ENCODE measurements at regions not wholly inside any gene's neighbourhood (a gene's known extent, or its start where the extent isn't known, plus 50 kb on each side); places are given as distances from the start of the nearest gene placed in this dataset.

GRCh38 chr11:88448131-88448670 is 110.7 kb upstream of the CTSC start:
- no peak for DNase-seq (ENCODE audit: low read depth)
- TF ChIP-seq, protein P1, sequence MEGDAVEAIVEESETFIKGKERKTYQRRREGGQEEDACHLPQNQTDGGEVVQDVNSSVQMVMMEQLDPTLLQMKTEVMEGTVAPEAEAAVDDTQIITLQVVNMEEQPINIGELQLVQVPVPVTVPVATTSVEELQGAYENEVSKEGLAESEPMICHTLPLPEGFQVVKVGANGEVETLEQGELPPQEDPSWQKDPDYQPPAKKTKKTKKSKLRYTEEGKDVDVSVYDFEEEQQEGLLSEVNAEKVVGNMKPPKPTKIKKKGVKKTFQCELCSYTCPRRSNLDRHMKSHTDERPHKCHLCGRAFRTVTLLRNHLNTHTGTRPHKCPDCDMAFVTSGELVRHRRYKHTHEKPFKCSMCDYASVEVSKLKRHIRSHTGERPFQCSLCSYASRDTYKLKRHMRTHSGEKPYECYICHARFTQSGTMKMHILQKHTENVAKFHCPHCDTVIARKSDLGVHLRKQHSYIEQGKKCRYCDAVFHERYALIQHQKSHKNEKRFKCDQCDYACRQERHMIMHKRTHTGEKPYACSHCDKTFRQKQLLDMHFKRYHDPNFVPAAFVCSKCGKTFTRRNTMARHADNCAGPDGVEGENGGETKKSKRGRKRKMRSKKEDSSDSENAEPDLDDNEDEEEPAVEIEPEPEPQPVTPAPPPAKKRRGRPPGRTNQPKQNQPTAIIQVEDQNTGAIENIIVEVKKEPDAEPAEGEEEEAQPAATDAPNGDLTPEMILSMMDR (IDR thresholded peaks at IDR 0.05; ENCODE audit: low read depth, low read length, missing control alignments): no peak
- no peak overlapping the region for H3K4me3 ChIP-seq (ENCODE audit: low read depth, low read length)

- no peak overlapping the region for H3K4me3 ChIP-seq (ENCODE audit: low read depth, low read length)
- DNase-seq (ENCODE audit: low read depth): no peak
- TF ChIP-seq, protein P1 (IDR thresholded peaks at IDR 0.05; ENCODE audit: low read depth, low read length, missing control alignments): no peak
These were observed 109.7 kb upstream of the CTSC start for GRCh38 chr11:88447281-88447680.

DNA sequence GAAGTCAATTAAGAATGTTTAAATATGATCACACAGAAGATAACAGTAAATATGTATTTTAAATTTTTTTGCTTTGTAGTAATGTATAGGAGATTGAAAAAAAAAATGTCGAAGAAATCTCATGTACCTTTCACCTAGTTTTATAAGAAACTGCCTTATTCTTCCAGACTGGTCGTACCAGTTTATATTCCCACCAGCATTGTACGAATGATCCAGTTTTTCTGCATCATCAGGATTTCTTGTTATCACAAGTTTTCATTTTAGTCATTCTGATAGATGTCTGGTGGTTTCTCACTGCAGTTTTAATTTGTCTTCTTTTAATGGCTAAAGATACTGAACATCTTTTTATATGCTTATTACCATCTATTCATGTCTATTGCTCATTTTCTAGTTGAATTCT is 101.8 kb upstream of the CTSC start:
- no peak overlapping the region for H3K4me3 ChIP-seq (ENCODE audit: low read depth, low read length)
- no peak for DNase-seq (ENCODE audit: low read depth)
- TF ChIP-seq, protein P1 (IDR thresholded peaks at IDR 0.05; ENCODE audit: low read depth, low read length, missing control alignments): no peak

DNA sequence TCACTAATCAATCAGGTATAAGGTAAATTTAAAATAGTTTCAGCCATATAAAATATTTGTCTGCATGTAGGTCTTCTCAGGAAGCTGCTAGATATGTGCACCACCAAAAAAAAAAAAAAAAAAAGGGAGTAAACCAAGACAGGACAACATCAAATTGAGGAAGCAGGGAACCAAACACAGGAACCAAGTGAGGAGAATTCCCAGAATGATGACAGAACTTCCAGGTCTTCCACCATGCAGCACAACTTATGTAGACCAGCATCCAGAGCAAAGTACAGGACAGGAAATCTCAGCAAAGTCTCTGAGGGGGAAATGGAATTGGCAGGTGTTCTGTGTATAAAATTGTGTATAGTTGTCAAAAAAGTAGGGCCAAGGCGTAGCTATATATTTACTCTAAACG is 101.2 kb upstream of the CTSC start:
- DNase-seq (ENCODE audit: low read depth): no peak
- H3K4me3 ChIP-seq (ENCODE audit: low read depth, low read length): no peak overlapping the region
- TF ChIP-seq, protein P1 (IDR thresholded peaks at IDR 0.05; ENCODE audit: low read depth, low read length, missing control alignments): no peak

DNA sequence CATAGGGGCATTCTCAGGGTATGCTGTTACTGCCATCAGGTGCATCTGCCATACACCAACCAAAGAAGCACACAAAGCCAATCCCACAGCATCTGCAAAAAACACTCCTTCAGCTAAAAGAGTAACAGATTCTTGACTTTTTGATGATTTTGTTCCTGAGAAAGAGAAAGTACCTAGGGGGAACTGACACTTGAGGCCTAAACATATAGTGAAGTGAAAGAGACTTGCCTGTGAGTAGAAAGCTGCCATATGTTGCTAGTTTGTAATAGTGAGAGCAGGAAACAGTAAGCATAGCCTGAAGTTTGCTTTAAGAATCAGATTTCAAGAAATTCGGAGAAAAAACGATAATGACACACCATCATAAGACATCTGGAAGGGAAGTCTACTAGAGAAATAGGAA is 97.9 kb upstream of the CTSC start:
- DNase-seq (ENCODE audit: low read depth): peak; percentile 85
- TF ChIP-seq, protein P1 (IDR thresholded peaks at IDR 0.05; ENCODE audit: low read depth, low read length, missing control alignments): no peak
- no peak overlapping the region for H3K4me3 ChIP-seq (ENCODE audit: low read depth, low read length)

DNA sequence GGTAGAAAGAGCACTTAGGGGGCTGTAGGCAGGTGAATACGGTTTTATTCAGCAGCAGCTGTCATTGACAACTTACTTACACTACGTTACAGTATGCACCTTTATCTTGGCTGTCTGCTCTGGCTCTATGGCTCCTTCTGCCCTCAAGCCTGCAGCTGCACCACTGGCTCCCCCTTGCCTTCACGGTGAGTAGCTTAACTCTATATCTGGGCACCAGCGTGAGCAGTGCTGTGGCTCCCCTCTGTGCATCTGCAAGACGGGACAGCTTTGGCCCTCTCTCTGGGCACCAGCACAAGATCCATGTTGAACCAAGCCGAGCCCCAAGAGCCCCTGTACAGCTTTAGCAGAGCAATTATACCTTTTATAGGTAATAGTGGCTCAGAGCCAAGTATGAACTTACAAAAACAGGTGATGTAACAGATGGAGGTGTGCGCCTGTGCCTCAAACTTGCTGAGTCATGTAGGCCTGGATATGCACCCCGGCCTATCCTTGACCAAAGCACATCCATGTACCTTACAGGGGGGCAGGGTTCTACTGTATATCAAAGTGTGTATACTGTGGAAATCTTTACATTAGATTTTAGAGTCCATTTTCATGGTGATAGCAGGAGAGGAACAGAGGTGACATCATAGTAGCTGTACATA is 96.9 kb upstream of the CTSC start:
- TF ChIP-seq, protein P1 (IDR thresholded peaks at IDR 0.05; ENCODE audit: low read depth, low read length, missing control alignments): no peak
- no peak overlapping the region for H3K4me3 ChIP-seq (ENCODE audit: low read depth, low read length)
- DNase-seq (ENCODE audit: low read depth): no peak
